Heart left ventricle (tissue), 16 donors: ENCODE measurements at regions not wholly inside any gene's neighbourhood (a gene's known extent, or its start where the extent isn't known, plus 50 kb on each side); places are given as distances from the start of the nearest gene placed in this dataset.

Source experiments
- ATAC-seq, 4 donors: fragments of 200-7000 bp; cut with Tn5 transposase; one replicate each; pipeline ENCODE4 v1.9.1; 2020 to 2022; ENCODE audit warnings: moderate library complexity in 4 of 4, mild to moderate bottlenecking in 3 of 4, moderate number of reproducible peaks in 1 of 4
- DNase-seq, 5 donors: peaks; one replicate each; pipeline ENCODE4 v3.0.0-alpha.2; 2020
- H3K27ac ChIP-seq, 12 donors: fragments of 200-600 bp; sonication (generic) in 4 of 12; one replicate each; pipeline versions ENCODE4 v1.5.0 to v1.8.0; 2016 to 2022; ENCODE audit warnings: mild to moderate bottlenecking in 2 of 12
- H3K27me3 ChIP-seq, 9 donors: fragments of 200-600 bp; sonication (generic) in 2 of 9; one replicate each; pipeline versions ENCODE4 v1.5.1 to v1.8.0; 2016 to 2022; ENCODE audit warnings: mild to moderate bottlenecking in 3 of 9
- H3K36me3 ChIP-seq, 9 donors: fragments of 200-600 bp; sonication (generic) in 2 of 9; one replicate each; pipeline versions ENCODE4 v1.5.0 to v1.8.0; 2018 to 2022; ENCODE audit warnings: mild to moderate bottlenecking in 2 of 9
- H3K4me1 ChIP-seq, 12 donors: fragments of 200-600 bp; sonication (generic) in 4 of 12; one replicate each; pipeline versions ENCODE4 v1.5.0 to v1.8.0; 2016 to 2022; ENCODE audit warnings: mild to moderate bottlenecking in 3 of 12
- H3K4me3 ChIP-seq, 12 donors: fragments of 200-600 bp; sonication (generic) in 4 of 12; one replicate each; pipeline versions ENCODE4 v1.5.0 to v1.8.0; 2017 to 2022; ENCODE audit warnings: mild to moderate bottlenecking in 9 of 12, moderate library complexity in 4 of 12
- H3K9me3 ChIP-seq, 12 donors: fragments of 200-600 bp; sonication (generic) in 4 of 12; one replicate each; pipeline versions ENCODE4 v1.5.0 to v1.8.0; 2016 to 2022; ENCODE audit warnings: mild to moderate bottlenecking in 1 of 12
- POLR2A ChIP-seq, 2 donors: fragments of 450-650 bp; IDR thresholded peaks; one replicate each; pipeline ENCODE4 v1.6.1; 2017; ENCODE audit warnings: antibody characterized with exemption in 2 of 2, mild to moderate bottlenecking in 2 of 2, moderate library complexity in 2 of 2
- WGBS, 4 donors: extraction: QIAGEN DNeasy Blood & Tissue Kit in 2 of 4; methylation state at CpG; one replicate each; pipeline versions ENCODE4 v1.1.5 to v1.1.7; 2013 to 2018; 5-methylcytosine and 5-hydroxymethylcytosine counted together
- intact Hi-C, 10 donors: fragments of 100-400 bp; cut with DNase I; formaldehyde crosslinking; loops; one replicate each; pipeline versions ENCODE4 v1.11.1 to v1.14.2; 2022
- TF ChIP-seq, protein P1 (sequence below), 12 donors: fragments of 200-600 bp; sonication (generic) in 4 of 12; IDR thresholded peaks; one replicate each; pipeline versions ENCODE4 v1.5.0 to v1.8.0; 2018 to 2022; ENCODE audit warnings: antibody characterized with exemption in 12 of 12, mild to moderate bottlenecking in 5 of 12
- donor health status: ischemic (EF 13 %, LVEDD 7.1; RV severe dilation, severe dysfunction).
- donor health status: healthy with polysubstance abuse.
- donor health status: DM: no; HTN: yes; CAD: no.
- donor health status: DM: no; HTN: no; CAD: no.
- donor health status: ischemic (EF 25% LVEDD 6.9; RV normal size, moderate dysfunction).
- donor health status: ischemic (EF 25% LVEDD 5.7; RV mildly dilated, moderate dysfunction).
- donor health status: healthy.
- donor health status: DM: yes; HTN: yes; CAD: no.
- donor health status: ischemic (EF 35%, LVEDD 5.7; RV mildly dilated, moderate dysfunction).
- donor health status: nonischemic (EF 11% LVEDD 7.7; RV severe dilation, severe dysfunction).
- donor health status: DM: yes; HTN: yes; CAD: no.
- donor health status: PGD.
- donor health status: ischemic (EF 29% LVEDD 5.4; RV normal size, mild dysfunction).
- donor health status: nonischemic (EF 23%, LVEDD 6.1; RV moderate dilation, normal function).

GRCh38 chr4:170743633-170744032 lies 653.9 kb upstream of the AADAT start:
- no peak overlapping the region for H3K27ac ChIP-seq
- H3K4me1 ChIP-seq: no peaks in the 10 kb centered on the region
- intact Hi-C loops: no loop called here
- H3K27me3 ChIP-seq: no peaks in the 10 kb centered on the region
- no peaks in the 10 kb centered on the region for H3K9me3 ChIP-seq
- DNase-seq (no peak), ATAC-seq (no peak)
- 84 to 88% (median 86%) methylated on average over 13 of the region's 13 CpGs for WGBS, 4 donors
- TF ChIP-seq POLR2A (IDR thresholded peaks at IDR 0.05): no peak
- TF ChIP-seq, protein P1, sequence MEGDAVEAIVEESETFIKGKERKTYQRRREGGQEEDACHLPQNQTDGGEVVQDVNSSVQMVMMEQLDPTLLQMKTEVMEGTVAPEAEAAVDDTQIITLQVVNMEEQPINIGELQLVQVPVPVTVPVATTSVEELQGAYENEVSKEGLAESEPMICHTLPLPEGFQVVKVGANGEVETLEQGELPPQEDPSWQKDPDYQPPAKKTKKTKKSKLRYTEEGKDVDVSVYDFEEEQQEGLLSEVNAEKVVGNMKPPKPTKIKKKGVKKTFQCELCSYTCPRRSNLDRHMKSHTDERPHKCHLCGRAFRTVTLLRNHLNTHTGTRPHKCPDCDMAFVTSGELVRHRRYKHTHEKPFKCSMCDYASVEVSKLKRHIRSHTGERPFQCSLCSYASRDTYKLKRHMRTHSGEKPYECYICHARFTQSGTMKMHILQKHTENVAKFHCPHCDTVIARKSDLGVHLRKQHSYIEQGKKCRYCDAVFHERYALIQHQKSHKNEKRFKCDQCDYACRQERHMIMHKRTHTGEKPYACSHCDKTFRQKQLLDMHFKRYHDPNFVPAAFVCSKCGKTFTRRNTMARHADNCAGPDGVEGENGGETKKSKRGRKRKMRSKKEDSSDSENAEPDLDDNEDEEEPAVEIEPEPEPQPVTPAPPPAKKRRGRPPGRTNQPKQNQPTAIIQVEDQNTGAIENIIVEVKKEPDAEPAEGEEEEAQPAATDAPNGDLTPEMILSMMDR (IDR thresholded peaks at IDR 0.05): no peak
- H3K36me3 ChIP-seq: no peaks in the 10 kb centered on the region
- no peak overlapping the region for H3K4me3 ChIP-seq

- WGBS, 4 donors: 79 to 83% (median 81%) methylated on average over 4 of the region's 4 CpGs
- TF ChIP-seq, protein P1 (IDR thresholded peaks at IDR 0.05): no peak
- TF ChIP-seq POLR2A (IDR thresholded peaks at IDR 0.05): no peak
- no peak overlapping the region for H3K27ac ChIP-seq
- no peak overlapping the region for H3K4me3 ChIP-seq
- H3K4me1 ChIP-seq: no peaks in the 10 kb centered on the region
- ATAC-seq: no peak
- H3K36me3 ChIP-seq: no peaks in the 10 kb centered on the region
- no peaks in the 10 kb centered on the region for H3K9me3 ChIP-seq
- no peaks in the 10 kb centered on the region for H3K27me3 ChIP-seq
- no peak for DNase-seq
- intact Hi-C loops: no loop called here
Measured at GRCh38 chr4:170741856-170742255, 652.1 kb upstream of the AADAT start.

DNA sequence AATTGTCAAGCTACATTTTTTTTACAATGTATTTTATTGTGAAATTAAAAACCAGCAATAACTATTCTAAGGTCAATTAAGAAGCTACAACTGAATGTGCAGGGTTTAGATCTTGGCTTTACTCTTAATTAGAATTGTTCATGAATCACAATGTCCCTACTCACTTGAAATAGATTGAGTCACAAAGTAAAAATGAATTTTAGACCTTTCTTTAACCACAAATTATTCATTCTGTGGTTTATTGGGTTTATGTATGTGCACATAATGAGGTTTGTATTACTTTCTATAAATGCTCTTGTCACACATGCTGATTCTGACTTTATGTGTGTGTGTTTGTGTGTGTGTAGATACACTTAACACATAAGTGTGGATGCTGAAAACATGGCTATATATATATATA lies 647.0 kb upstream of the AADAT start:
- H3K36me3 ChIP-seq: no peaks in the 10 kb centered on the region
- no peaks in the 10 kb centered on the region for H3K9me3 ChIP-seq
- TF ChIP-seq POLR2A (IDR thresholded peaks at IDR 0.05): no peak
- TF ChIP-seq, protein P1 (IDR thresholded peaks at IDR 0.05): no peak
- ATAC-seq (no peak), DNase-seq (no peak)
- H3K4me1 ChIP-seq: no peaks in the 10 kb centered on the region
- H3K27me3 ChIP-seq: no peaks in the 10 kb centered on the region
- no peak overlapping the region for H3K4me3 ChIP-seq
- intact Hi-C loops: no loop called here
- no peak overlapping the region for H3K27ac ChIP-seq

DNA sequence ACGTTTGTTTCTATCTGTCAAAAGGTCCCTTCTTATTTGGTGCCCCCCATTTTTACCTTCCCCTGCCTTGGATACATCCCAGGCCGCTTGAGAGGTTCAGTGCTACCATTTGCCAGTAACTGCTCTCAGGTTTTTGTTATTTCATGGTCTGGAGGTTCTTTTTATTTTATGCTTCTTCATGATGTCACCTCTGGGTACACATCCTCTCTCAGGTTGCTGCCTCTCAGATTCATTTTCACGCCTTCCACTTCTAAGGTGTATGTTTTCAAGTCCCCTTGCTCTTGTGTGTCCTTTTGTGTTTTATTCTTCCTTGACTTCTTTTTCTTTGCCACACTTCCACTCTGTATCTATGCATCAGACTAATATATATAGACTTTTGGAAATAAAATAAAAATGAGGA lies 640.1 kb upstream of the AADAT start:
- WGBS, 4 donors: 54 to 65% (median 58%) methylated on average over 3 of the region's 3 CpGs
- Histone ChIP-seq H3K9me3 (no peaks in the 10 kb centered on the region), H3K27ac (no peak overlapping the region), H3K4me1 (no peaks in the 10 kb centered on the region), H3K36me3 (no peaks in the 10 kb centered on the region), H3K4me3 (no peak overlapping the region), H3K27me3 (no peaks in the 10 kb centered on the region)
- intact Hi-C loops: no loop called here
- no peak for TF ChIP-seq POLR2A (IDR thresholded peaks at IDR 0.05)
- TF ChIP-seq, protein P1 (IDR thresholded peaks at IDR 0.05): no peak
- DNase-seq (no peak), ATAC-seq (no peak)
